HG03378 (cell line): ENCODE measurements at regions not wholly inside any gene's neighbourhood (a gene's known extent, or its start where the extent isn't known, plus 50 kb on each side); places are given as distances from the start of the nearest gene placed in this dataset.

ENCODE experiments used
- ATAC-seq: cut with Tn5 transposase; IDR thresholded peaks from one replicate; pipeline ENCODE4 v1.9.1; 2021; ENCODE audit warnings: mild to moderate bottlenecking, moderate library complexity; ENCODE audit not compliant: unreplicated experiment

- ATAC-seq = no peak
Observed at GRCh38 chr12:106003297-106003696, 135.5 kb downstream of the NUAK1 start.

- ATAC-seq = no peak
Observed at GRCh38 chr12:106004289-106004688, 134.5 kb downstream of the NUAK1 start.

- ATAC-seq = no peak
Observed at GRCh38 chr12:106006382-106006781, 132.4 kb downstream of the NUAK1 start.

GRCh38 chr12:106006940-106007339 is 131.8 kb downstream of the NUAK1 start:
- ATAC-seq = no peak

GRCh38 chr12:106010741-106011140 is 128.0 kb downstream of the NUAK1 start:
- ATAC-seq = no peak
